Spleen (tissue), 11 donors: ENCODE measurements at regions not wholly inside any gene's neighbourhood (a gene's known extent, or its start where the extent isn't known, plus 50 kb on each side); places are given as distances from the start of the nearest gene placed in this dataset.

Experiments used
- DNase-seq: peaks from one replicate; pipeline ENCODE4 v3.0.0-alpha.2; 2020
- H3K27ac ChIP-seq, 8 donors: fragments of 200-600 bp; sonication (generic) in 7 of 8; 1 replicate in 4 of 8; 2 replicates in 4 of 8; pipeline versions ENCODE4 v1.5.0 to v1.8.0; 2016 to 2021; ENCODE audit warnings: inconsistent platforms in 4 of 8, mild to moderate bottlenecking in 4 of 8, moderate library complexity in 1 of 8
- H3K27me3 ChIP-seq, 7 donors: fragments of 200-600 bp; sonication (generic) in 6 of 7; replicated peaks in 1 of 7; 1 replicate in 4 of 7; 2 replicates in 3 of 7; pipeline versions ENCODE4 v1.5.0 to v1.8.0; 2016 to 2021; ENCODE audit warnings: inconsistent platforms in 3 of 7, mild to moderate bottlenecking in 1 of 7
- H3K36me3 ChIP-seq, 6 donors: fragments of 200-600 bp; sonication (generic) in 5 of 6; 1 replicate in 4 of 6; 2 replicates in 2 of 6; pipeline versions ENCODE4 v1.5.0 to v1.8.0; 2016 to 2021; ENCODE audit warnings: inconsistent platforms in 2 of 6
- H3K4me1 ChIP-seq, 6 donors: fragments of 200-600 bp; sonication (generic) in 5 of 6; 1 replicate in 3 of 6; 2 replicates in 3 of 6; pipeline versions ENCODE4 v1.5.0 to v1.8.0; 2016 to 2021; ENCODE audit warnings: inconsistent platforms in 3 of 6
- H3K4me3 ChIP-seq, 8 donors: fragments of 200-600 bp; sonication (generic) in 7 of 8; 1 replicate in 4 of 8; 2 replicates in 4 of 8; pipeline versions ENCODE4 v1.5.0 to v1.8.0; 2016 to 2021; ENCODE audit warnings: inconsistent platforms in 4 of 8, mild to moderate bottlenecking in 4 of 8, moderate library complexity in 2 of 8
- H3K9me3 ChIP-seq, 8 donors: fragments of 200-600 bp; sonication (generic) in 7 of 8; 1 replicate in 4 of 8; 2 replicates in 4 of 8; pipeline versions ENCODE4 v1.5.0 to v1.8.0; 2016 to 2021; ENCODE audit warnings: inconsistent platforms in 4 of 8
- CTCF ChIP-seq, 11 experiments: fragments of 200-600 bp in 7 of 11; fragments of 450-650 bp in 4 of 11; sonication (generic) in 4 of 11; IDR thresholded peaks in 8 of 11; conservative IDR thresholded peaks in 3 of 11; 1 replicate in 7 of 11; 2 replicates in 4 of 11; pipeline versions ENCODE4 v1.4.0 to v1.8.0; 2016 to 2021; ENCODE audit warnings: antibody characterized with exemption in 11 of 11, inconsistent platforms in 4 of 11, mild to moderate bottlenecking in 1 of 11
- POLR2A ChIP-seq, 3 donors: fragments of 450-650 bp; IDR thresholded peaks; one replicate each; pipeline ENCODE4 v1.5.1; 2017; ENCODE audit warnings: antibody characterized with exemption in 3 of 3, mild to moderate bottlenecking in 1 of 3
- POLR2AphosphoS5 ChIP-seq, 3 donors: sonication (generic); formaldehyde crosslinking; IDR thresholded peaks; one replicate each; pipeline ENCODE4 v1.5.1; 2017; ENCODE audit warnings: antibody characterized with exemption in 3 of 3
- WGBS, 5 donors: extraction: QIAGEN DNeasy Blood & Tissue Kit in 3 of 5; methylation state at CpG; one replicate each; pipeline versions ENCODE4 v1.1.5 to v1.1.7; 2013 to 2018; 5-methylcytosine and 5-hydroxymethylcytosine counted together
- intact Hi-C: fragments of 100-400 bp; cut with DNase I; formaldehyde crosslinking; loops from one replicate; pipeline ENCODE4 v1.15.0; 2023; ENCODE audit warnings: low total_unique reads
- donor health status: healthy with polysubstance abuse.
- donor health status: DM: no; HTN: no; CAD: no; lungs with moderate emphysema.
- donor health status: DM: no; HTN: no; CAD: no.
- donor health status: Bipolar disorder and iron deficiency.
- donor health status: healthy.
- donor health status: DM: no; HTN: no; CAD: no.
- donor health status: DM: yes; HTN: yes; CAD: no.

- TF ChIP-seq POLR2A (IDR thresholded peaks at IDR 0.05) (no peak), POLR2AphosphoS5 (IDR thresholded peaks at IDR 0.05) (no peak), CTCF (IDR thresholded peaks at IDR 0.05 in 8 of 11, conservative IDR thresholded peaks at IDR 0.05 in 3 of 11) (no peak)
- H3K27me3 ChIP-seq, result no peaks in the 10 kb centered on the region
- intact Hi-C loops, result no loop called here
- no peak for DNase-seq
- H3K27ac ChIP-seq, result no peak overlapping the region
- no peaks in the 10 kb centered on the region for H3K4me1 ChIP-seq
- H3K9me3 ChIP-seq, result peaks cover 0 to 21% (median 14%) of the 10 kb centered on the region in 8 donors
- WGBS, 5 donors, result 76 to 100% (median 93%) methylated on average over 1 of the region's 1 CpG
- H3K4me3 ChIP-seq, result no peak overlapping the region
- H3K36me3 ChIP-seq, result no peaks in the 10 kb centered on the region
These were observed 277.1 kb upstream of the PROK2 start for GRCh38 chr3:72062017-72062416.

GRCh38 chr3:72060447-72061034, 275.6 kb upstream of the PROK2 start:
- Histone ChIP-seq H3K9me3 (peaks cover 0 to 21% (median 14%) of the 10 kb centered on the region in 8 donors), H3K4me1 (no peaks in the 10 kb centered on the region), H3K4me3 (no peak overlapping the region), H3K27ac (no peak overlapping the region), H3K36me3 (no peaks in the 10 kb centered on the region), H3K27me3 (no peaks in the 10 kb centered on the region)
- TF ChIP-seq POLR2A (IDR thresholded peaks at IDR 0.05) (no peak), CTCF (IDR thresholded peaks at IDR 0.05 in 8 of 11, conservative IDR thresholded peaks at IDR 0.05 in 3 of 11) (no peak), POLR2AphosphoS5 (IDR thresholded peaks at IDR 0.05) (no peak)
- intact Hi-C loops, result no loop called here
- WGBS, 5 donors, result 55 to 70% (median 61%) methylated on average over 5 of the region's 5 CpGs
- DNase-seq, result no peak

GRCh38 chr3:72058493-72059081, 273.6 kb upstream of the PROK2 start:
- Histone ChIP-seq H3K9me3 (peaks cover 0 to 10% (median 6%) of the 10 kb centered on the region in 8 donors), H3K36me3 (no peaks in the 10 kb centered on the region), H3K27ac (no peak overlapping the region), H3K4me1 (no peaks in the 10 kb centered on the region), H3K4me3 (no peak overlapping the region), H3K27me3 (no peaks in the 10 kb centered on the region)
- intact Hi-C loops, result no loop called here
- no peak for DNase-seq
- WGBS, 5 donors, result 64 to 91% (median 87%) methylated on average over 8 to 9 of the region's 9 CpGs
- TF ChIP-seq CTCF (IDR thresholded peaks at IDR 0.05 in 8 of 11, conservative IDR thresholded peaks at IDR 0.05 in 3 of 11), result no peak
- TF ChIP-seq POLR2A (IDR thresholded peaks at IDR 0.05), result no peak
- no peak for TF ChIP-seq POLR2AphosphoS5 (IDR thresholded peaks at IDR 0.05)

GRCh38 chr3:72055436-72055835, 270.5 kb upstream of the PROK2 start:
- Histone ChIP-seq H3K27me3 (no peaks in the 10 kb centered on the region), H3K27ac (no peak overlapping the region), H3K4me1 (no peaks in the 10 kb centered on the region), H3K36me3 (no peaks in the 10 kb centered on the region), H3K4me3 (no peak overlapping the region), H3K9me3 (no peaks in the 10 kb centered on the region)
- TF ChIP-seq POLR2AphosphoS5 (IDR thresholded peaks at IDR 0.05) (no peak), POLR2A (IDR thresholded peaks at IDR 0.05) (no peak), CTCF (IDR thresholded peaks at IDR 0.05 in 8 of 11, conservative IDR thresholded peaks at IDR 0.05 in 3 of 11) (no peak)
- 80 to 100% (median 93%) methylated on average over 1 of the region's 1 CpG for WGBS, 5 donors
- no peak for DNase-seq
- intact Hi-C loops, result no loop called here
